Spleen (tissue), 11 donors: ENCODE measurements at regions not wholly inside any gene's neighbourhood (a gene's known extent, or its start where the extent isn't known, plus 50 kb on each side); places are given as distances from the start of the nearest gene placed in this dataset.

Experiments used
- DNase-seq: peaks from one replicate; pipeline ENCODE4 v3.0.0-alpha.2; 2020
- H3K27ac ChIP-seq, 8 donors: fragments of 200-600 bp; sonication (generic) in 7 of 8; 1 replicate in 4 of 8; 2 replicates in 4 of 8; pipeline versions ENCODE4 v1.5.0 to v1.8.0; 2016 to 2021; ENCODE audit warnings: inconsistent platforms in 4 of 8, mild to moderate bottlenecking in 4 of 8, moderate library complexity in 1 of 8
- H3K27me3 ChIP-seq, 7 donors: fragments of 200-600 bp; sonication (generic) in 6 of 7; replicated peaks in 1 of 7; 1 replicate in 4 of 7; 2 replicates in 3 of 7; pipeline versions ENCODE4 v1.5.0 to v1.8.0; 2016 to 2021; ENCODE audit warnings: inconsistent platforms in 3 of 7, mild to moderate bottlenecking in 1 of 7
- H3K36me3 ChIP-seq, 6 donors: fragments of 200-600 bp; sonication (generic) in 5 of 6; 1 replicate in 4 of 6; 2 replicates in 2 of 6; pipeline versions ENCODE4 v1.5.0 to v1.8.0; 2016 to 2021; ENCODE audit warnings: inconsistent platforms in 2 of 6
- H3K4me1 ChIP-seq, 6 donors: fragments of 200-600 bp; sonication (generic) in 5 of 6; 1 replicate in 3 of 6; 2 replicates in 3 of 6; pipeline versions ENCODE4 v1.5.0 to v1.8.0; 2016 to 2021; ENCODE audit warnings: inconsistent platforms in 3 of 6
- H3K4me3 ChIP-seq, 8 donors: fragments of 200-600 bp; sonication (generic) in 7 of 8; 1 replicate in 4 of 8; 2 replicates in 4 of 8; pipeline versions ENCODE4 v1.5.0 to v1.8.0; 2016 to 2021; ENCODE audit warnings: inconsistent platforms in 4 of 8, mild to moderate bottlenecking in 4 of 8, moderate library complexity in 2 of 8
- H3K9me3 ChIP-seq, 8 donors: fragments of 200-600 bp; sonication (generic) in 7 of 8; 1 replicate in 4 of 8; 2 replicates in 4 of 8; pipeline versions ENCODE4 v1.5.0 to v1.8.0; 2016 to 2021; ENCODE audit warnings: inconsistent platforms in 4 of 8
- CTCF ChIP-seq, 11 experiments: fragments of 200-600 bp in 7 of 11; fragments of 450-650 bp in 4 of 11; sonication (generic) in 4 of 11; IDR thresholded peaks in 8 of 11; conservative IDR thresholded peaks in 3 of 11; 1 replicate in 7 of 11; 2 replicates in 4 of 11; pipeline versions ENCODE4 v1.4.0 to v1.8.0; 2016 to 2021; ENCODE audit warnings: antibody characterized with exemption in 11 of 11, inconsistent platforms in 4 of 11, mild to moderate bottlenecking in 1 of 11
- POLR2A ChIP-seq, 3 donors: fragments of 450-650 bp; IDR thresholded peaks; one replicate each; pipeline ENCODE4 v1.5.1; 2017; ENCODE audit warnings: antibody characterized with exemption in 3 of 3, mild to moderate bottlenecking in 1 of 3
- POLR2AphosphoS5 ChIP-seq, 3 donors: sonication (generic); formaldehyde crosslinking; IDR thresholded peaks; one replicate each; pipeline ENCODE4 v1.5.1; 2017; ENCODE audit warnings: antibody characterized with exemption in 3 of 3
- WGBS, 5 donors: extraction: QIAGEN DNeasy Blood & Tissue Kit in 3 of 5; methylation state at CpG; one replicate each; pipeline versions ENCODE4 v1.1.5 to v1.1.7; 2013 to 2018; 5-methylcytosine and 5-hydroxymethylcytosine counted together
- intact Hi-C: fragments of 100-400 bp; cut with DNase I; formaldehyde crosslinking; loops from one replicate; pipeline ENCODE4 v1.15.0; 2023; ENCODE audit warnings: low total_unique reads
- donor health status: healthy with polysubstance abuse.
- donor health status: DM: no; HTN: no; CAD: no; lungs with moderate emphysema.
- donor health status: DM: no; HTN: no; CAD: no.
- donor health status: Bipolar disorder and iron deficiency.
- donor health status: healthy.
- donor health status: DM: no; HTN: no; CAD: no.
- donor health status: DM: yes; HTN: yes; CAD: no.

GRCh38 chr6:155614606-155615005 is 159.0 kb upstream of the NOX3 start:
- no peaks in the 10 kb centered on the region for H3K4me1 ChIP-seq
- intact Hi-C loops, result no loop called here
- no peaks in the 10 kb centered on the region for H3K27me3 ChIP-seq
- no peaks in the 10 kb centered on the region for H3K36me3 ChIP-seq
- H3K4me3 ChIP-seq, result no peak overlapping the region
- DNase-seq, result no peak
- H3K27ac ChIP-seq, result no peak overlapping the region
- TF ChIP-seq POLR2A (IDR thresholded peaks at IDR 0.05) (no peak), CTCF (IDR thresholded peaks at IDR 0.05 in 8 of 11, conservative IDR thresholded peaks at IDR 0.05 in 3 of 11) (no peak), POLR2AphosphoS5 (IDR thresholded peaks at IDR 0.05) (no peak)
- H3K9me3 ChIP-seq, result peaks cover 6 to 75% (median 60%) of the 10 kb centered on the region in 8 donors
- 59 to 94% (median 73%) methylated on average over 4 of the region's 4 CpGs for WGBS, 5 donors

DNA sequence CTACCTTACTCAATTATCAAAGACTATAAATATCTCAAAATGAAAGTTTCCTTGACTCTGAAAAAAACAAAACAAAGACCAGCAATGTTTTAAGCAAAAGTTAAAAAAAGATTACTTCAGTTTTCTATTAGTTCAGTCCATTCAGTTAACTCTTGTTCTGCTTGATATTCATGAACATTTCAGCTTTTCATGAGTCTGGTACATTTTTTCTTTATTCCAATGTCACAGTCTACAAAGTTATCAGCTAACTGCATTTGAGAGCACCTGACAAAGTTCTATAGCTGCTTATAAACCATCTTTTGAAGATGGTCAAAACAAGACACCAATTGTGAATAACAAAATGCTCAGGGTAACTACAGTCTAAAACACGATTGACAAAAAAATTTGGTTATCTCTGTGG is 156.1 kb upstream of the NOX3 start:
- WGBS, 5 donors, result 70 to 96% (median 81%) methylated on average over 1 of the region's 1 CpG
- Histone ChIP-seq H3K4me3 (no peak overlapping the region), H3K9me3 (peaks cover 6 to 72% (median 61%) of the 10 kb centered on the region in 8 donors), H3K36me3 (no peaks in the 10 kb centered on the region), H3K4me1 (no peaks in the 10 kb centered on the region), H3K27me3 (no peaks in the 10 kb centered on the region), H3K27ac (no peak overlapping the region)
- intact Hi-C loops, result no loop called here
- no peak for DNase-seq
- TF ChIP-seq POLR2A (IDR thresholded peaks at IDR 0.05), result no peak
- no peak for TF ChIP-seq CTCF (IDR thresholded peaks at IDR 0.05 in 8 of 11, conservative IDR thresholded peaks at IDR 0.05 in 3 of 11)
- no peak for TF ChIP-seq POLR2AphosphoS5 (IDR thresholded peaks at IDR 0.05)

DNA sequence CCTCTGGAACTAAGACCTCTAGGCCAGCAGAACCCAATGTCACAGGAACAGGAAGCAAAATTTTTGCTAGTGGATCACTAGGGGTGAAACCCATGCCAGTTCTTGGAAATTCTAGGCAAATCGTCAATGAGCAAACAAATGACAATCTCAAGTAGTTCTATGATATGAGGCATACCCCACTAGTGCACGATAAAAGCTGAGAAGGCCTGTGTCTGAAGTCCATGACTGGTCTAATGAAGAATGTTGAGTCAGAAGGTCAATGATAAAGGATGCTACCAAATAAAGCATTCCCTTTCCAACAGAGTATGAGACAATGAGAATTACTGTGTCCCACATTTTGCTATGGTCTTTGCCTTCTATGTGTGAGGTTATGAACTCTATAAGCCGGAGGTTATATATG is 149.4 kb upstream of the NOX3 start:
- Histone ChIP-seq H3K4me3 (no peak overlapping the region), H3K4me1 (no peaks in the 10 kb centered on the region), H3K36me3 (no peaks in the 10 kb centered on the region), H3K27ac (no peak overlapping the region), H3K9me3 (peaks cover 0 to 4% (median 0%) of the 10 kb centered on the region in 8 donors), H3K27me3 (no peaks in the 10 kb centered on the region)
- DNase-seq, result no peak
- no peak for TF ChIP-seq CTCF (IDR thresholded peaks at IDR 0.05 in 8 of 11, conservative IDR thresholded peaks at IDR 0.05 in 3 of 11)
- no peak for TF ChIP-seq POLR2A (IDR thresholded peaks at IDR 0.05)
- no peak for TF ChIP-seq POLR2AphosphoS5 (IDR thresholded peaks at IDR 0.05)
- intact Hi-C loops, result no loop called here
- WGBS, 5 donors, result 81 to 96% (median 91%) methylated on average over 3 of the region's 3 CpGs

- DNase-seq, result no peak
- Histone ChIP-seq H3K27ac (no peak overlapping the region), H3K27me3 (no peaks in the 10 kb centered on the region), H3K4me3 (no peak overlapping the region), H3K4me1 (no peaks in the 10 kb centered on the region), H3K9me3 (no peaks in the 10 kb centered on the region), H3K36me3 (no peaks in the 10 kb centered on the region)
- intact Hi-C loops, result no loop called here
- TF ChIP-seq CTCF (IDR thresholded peaks at IDR 0.05 in 8 of 11, conservative IDR thresholded peaks at IDR 0.05 in 3 of 11), result no peak
- TF ChIP-seq POLR2A (IDR thresholded peaks at IDR 0.05), result no peak
- 71 to 83% (median 77%) methylated on average over 3 of the region's 3 CpGs for WGBS, 5 donors
Measured at GRCh38 chr6:155599561-155599960, 143.9 kb upstream of the NOX3 start.
